Neutrophil (primary cell): ENCODE measurements at regions not wholly inside any gene's neighbourhood (a gene's known extent, or its start where the extent isn't known, plus 50 kb on each side); places are given as distances from the start of the nearest gene placed in this dataset.

ENCODE experiments used
- H3K27ac ChIP-seq: fragments of 200-600 bp; sonication (generic); 2 replicates; pipeline ENCODE4 v1.5.1; 2016; ENCODE audit warnings: mild to moderate bottlenecking, moderate library complexity
- H3K27me3 ChIP-seq: fragments of 200-600 bp; sonication (generic); 2 replicates; pipeline ENCODE4 v1.6.0; 2016; ENCODE audit warnings: mild to moderate bottlenecking
- H3K36me3 ChIP-seq: fragments of 200-600 bp; sonication (generic); 2 replicates; pipeline ENCODE4 v1.5.1; 2017
- H3K4me1 ChIP-seq, 2 experiments: fragments of 200-600 bp in 1 of 2; sonication (generic) in 1 of 2; 1 replicate in 1 of 2; 2 replicates in 1 of 2; pipeline versions ENCODE4 v1.5.1 to v1.6.1; 2013 to 2016; ENCODE audit warnings: low read depth in 1 of 2, low read length in 1 of 2, mild to moderate bottlenecking in 1 of 2, moderate library complexity in 1 of 2; ENCODE audit not compliant: control insufficient read depth in 1 of 2, insufficient read depth in 1 of 2
- H3K4me3 ChIP-seq, 2 experiments: fragments of 200-600 bp in 1 of 2; sonication (generic) in 1 of 2; 1 replicate in 1 of 2; 2 replicates in 1 of 2; pipeline ENCODE4 v1.5.1; 2013 to 2016; ENCODE audit warnings: low read depth in 1 of 2, low read length in 1 of 2, mild to moderate bottlenecking in 1 of 2, moderate library complexity in 1 of 2
- H3K9me3 ChIP-seq: fragments of 200-600 bp; sonication (generic); 2 replicates; pipeline ENCODE4 v1.5.1; 2016
- TF ChIP-seq, protein P1 (sequence below): fragments of 200-600 bp; sonication (generic); IDR thresholded peaks from 2 replicates; pipeline ENCODE4 v1.5.1; 2016; ENCODE audit warnings: antibody characterized with exemption

DNA sequence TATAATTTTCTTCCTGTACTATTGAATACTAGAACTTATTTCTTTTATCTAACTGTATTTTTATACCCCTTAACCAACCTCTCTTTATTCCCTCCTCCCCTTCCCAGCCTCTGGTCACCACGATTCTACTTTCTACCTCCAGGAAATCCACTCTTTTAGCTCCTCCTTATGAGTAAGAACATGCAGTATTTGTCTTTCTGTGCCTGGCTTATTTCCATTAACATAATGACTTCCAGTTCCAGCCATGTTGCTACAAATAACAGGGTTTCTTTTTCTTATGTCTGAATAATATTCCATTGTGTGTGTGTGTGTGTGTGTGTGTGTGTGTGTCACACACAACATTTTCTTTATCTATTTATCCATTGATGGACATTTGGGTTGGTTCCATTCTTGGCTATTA, 152.3 kb upstream of the OLIG3 start:
- H3K4me1 ChIP-seq, result no peaks in the 10 kb centered on the region
- H3K9me3 ChIP-seq, result no peaks in the 10 kb centered on the region
- no peak overlapping the region for H3K27ac ChIP-seq
- H3K36me3 ChIP-seq, result no peaks in the 10 kb centered on the region
- no peak overlapping the region for H3K4me3 ChIP-seq
- peaks cover 14% of the 10 kb centered on the region for H3K27me3 ChIP-seq
- TF ChIP-seq, protein P1, sequence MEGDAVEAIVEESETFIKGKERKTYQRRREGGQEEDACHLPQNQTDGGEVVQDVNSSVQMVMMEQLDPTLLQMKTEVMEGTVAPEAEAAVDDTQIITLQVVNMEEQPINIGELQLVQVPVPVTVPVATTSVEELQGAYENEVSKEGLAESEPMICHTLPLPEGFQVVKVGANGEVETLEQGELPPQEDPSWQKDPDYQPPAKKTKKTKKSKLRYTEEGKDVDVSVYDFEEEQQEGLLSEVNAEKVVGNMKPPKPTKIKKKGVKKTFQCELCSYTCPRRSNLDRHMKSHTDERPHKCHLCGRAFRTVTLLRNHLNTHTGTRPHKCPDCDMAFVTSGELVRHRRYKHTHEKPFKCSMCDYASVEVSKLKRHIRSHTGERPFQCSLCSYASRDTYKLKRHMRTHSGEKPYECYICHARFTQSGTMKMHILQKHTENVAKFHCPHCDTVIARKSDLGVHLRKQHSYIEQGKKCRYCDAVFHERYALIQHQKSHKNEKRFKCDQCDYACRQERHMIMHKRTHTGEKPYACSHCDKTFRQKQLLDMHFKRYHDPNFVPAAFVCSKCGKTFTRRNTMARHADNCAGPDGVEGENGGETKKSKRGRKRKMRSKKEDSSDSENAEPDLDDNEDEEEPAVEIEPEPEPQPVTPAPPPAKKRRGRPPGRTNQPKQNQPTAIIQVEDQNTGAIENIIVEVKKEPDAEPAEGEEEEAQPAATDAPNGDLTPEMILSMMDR, result no peak

DNA sequence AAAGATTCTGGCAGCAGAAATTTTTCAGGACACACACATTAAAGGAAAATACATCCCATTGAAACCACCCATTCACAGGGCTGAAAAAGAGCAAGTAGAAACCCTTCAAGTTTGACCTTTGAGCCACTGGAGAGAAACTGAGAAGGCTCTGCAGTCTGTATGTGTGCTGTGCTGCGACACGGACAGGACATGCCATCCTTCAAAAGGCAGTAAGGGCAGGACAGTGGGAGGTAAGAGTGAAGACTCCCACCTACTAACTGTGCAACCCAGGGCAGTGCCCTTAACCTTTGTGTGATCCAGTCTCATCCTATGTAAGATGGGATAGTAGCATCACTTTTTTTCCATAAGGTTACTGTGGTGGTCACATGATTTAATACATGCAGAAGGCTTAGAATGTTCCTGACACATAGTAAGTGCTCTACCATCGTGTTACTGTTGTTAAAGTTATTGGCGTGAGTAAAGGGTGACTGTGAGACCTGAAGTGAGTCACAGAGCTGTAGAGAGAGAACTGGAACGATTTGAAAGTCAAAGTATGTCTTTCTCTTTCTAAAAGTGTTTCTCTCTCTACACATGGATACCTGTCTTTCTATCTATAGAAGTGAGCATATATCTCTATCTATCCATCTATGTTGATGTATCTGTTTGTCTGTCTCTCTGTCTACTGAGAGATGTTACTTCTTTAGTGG, 153.7 kb upstream of the OLIG3 start:
- H3K4me1 ChIP-seq, result no peaks in the 10 kb centered on the region
- TF ChIP-seq, protein P1, result no peak
- no peak overlapping the region for H3K27ac ChIP-seq
- H3K36me3 ChIP-seq, result no peaks in the 10 kb centered on the region
- H3K27me3 ChIP-seq, result peaks cover 11% of the 10 kb centered on the region
- H3K4me3 ChIP-seq, result no peak overlapping the region
- peaks cover 10% of the 10 kb centered on the region for H3K9me3 ChIP-seq

GRCh38 chr6:137650720-137651119, 156.5 kb upstream of the OLIG3 start:
- H3K9me3 ChIP-seq, result peaks cover 29% of the 10 kb centered on the region
- H3K4me3 ChIP-seq, result no peak overlapping the region
- TF ChIP-seq, protein P1, result no peak
- H3K4me1 ChIP-seq, result no peaks in the 10 kb centered on the region
- peaks cover 6% of the 10 kb centered on the region for H3K27me3 ChIP-seq
- no peak overlapping the region for H3K27ac ChIP-seq
- no peaks in the 10 kb centered on the region for H3K36me3 ChIP-seq

DNA sequence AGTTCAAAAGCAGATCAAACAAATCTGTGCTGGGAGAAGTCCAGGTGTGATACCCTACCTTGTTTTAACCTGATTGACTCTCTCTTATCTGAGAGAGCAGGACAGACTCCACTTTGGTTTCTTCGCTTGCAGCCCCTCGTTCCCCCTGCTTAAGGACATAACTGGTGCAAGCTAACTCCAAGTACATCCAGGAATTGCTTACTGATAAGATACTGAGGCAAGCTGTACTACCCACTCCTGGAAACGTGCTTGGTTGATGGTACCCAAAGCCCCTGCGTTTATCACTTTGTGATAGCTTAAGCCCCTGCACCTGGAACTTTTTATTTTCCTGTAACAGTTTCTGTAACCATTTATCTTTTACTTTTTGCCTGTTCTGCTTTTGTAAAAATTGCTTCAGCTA, 157.0 kb upstream of the OLIG3 start:
- Histone ChIP-seq H3K27ac (no peak overlapping the region), H3K36me3 (no peaks in the 10 kb centered on the region), H3K27me3 (peaks cover 6% of the 10 kb centered on the region), H3K4me3 (no peak overlapping the region), H3K4me1 (no peaks in the 10 kb centered on the region), H3K9me3 (peaks cover 32% of the 10 kb centered on the region)
- TF ChIP-seq, protein P1, result no peak

GRCh38 chr6:137651591-137652335, 157.6 kb upstream of the OLIG3 start:
- H3K9me3 ChIP-seq, result peaks cover 32% of the 10 kb centered on the region
- no peaks in the 10 kb centered on the region for H3K4me1 ChIP-seq
- H3K27me3 ChIP-seq, result peaks cover 6% of the 10 kb centered on the region
- TF ChIP-seq, protein P1, result no peak
- H3K27ac ChIP-seq, result no peak overlapping the region
- no peak overlapping the region for H3K4me3 ChIP-seq
- H3K36me3 ChIP-seq, result no peaks in the 10 kb centered on the region
